ENCODE measurements at regions not wholly inside any gene's neighbourhood (a gene's known extent, or its start where the extent isn't known, plus 50 kb on each side); places are given as distances from the start of the nearest gene placed in this dataset.

GRCh38 chrX:42946544-42947194 lies 168.7 kb upstream of the PPP1R2C start:
- DNase-seq (ENCODE audit: low read depth): no peak

GRCh38 chrX:42948723-42949657 lies 171.0 kb upstream of the PPP1R2C start:
- DNase-seq (ENCODE audit: low read depth): no peak

GRCh38 chrX:42951747-42952146 lies 173.8 kb upstream of the PPP1R2C start:
- no peak for DNase-seq (ENCODE audit: low read depth)

DNA sequence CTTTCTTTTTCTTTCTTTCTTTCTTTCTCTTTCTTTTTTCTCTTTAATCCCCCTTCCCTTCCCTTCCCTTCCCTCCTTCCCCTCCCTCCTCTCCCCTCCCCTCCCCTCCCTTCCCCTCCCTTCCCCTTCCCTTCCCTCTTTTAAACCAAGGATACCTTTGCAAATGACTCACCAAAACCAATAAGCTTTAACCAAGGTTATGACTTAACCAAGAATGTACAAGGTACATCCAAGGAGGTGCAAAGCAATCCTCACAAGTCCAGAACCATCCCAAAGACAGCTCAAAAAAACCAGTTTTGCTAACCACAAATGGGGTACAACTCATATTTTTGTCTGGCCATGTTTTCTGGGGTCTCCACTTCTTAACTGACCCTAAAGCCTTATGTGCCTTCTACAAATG lies 174.7 kb upstream of the PPP1R2C start:
- DNase-seq (ENCODE audit: low read depth): no peak

GRCh38 chrX:42954880-42955279 lies 176.9 kb upstream of the PPP1R2C start:
- DNase-seq (ENCODE audit: low read depth): no peak

- no peak for DNase-seq (ENCODE audit: low read depth)
These were observed 177.4 kb upstream of the PPP1R2C start for GRCh38 chrX:42955349-42955748.

DNA sequence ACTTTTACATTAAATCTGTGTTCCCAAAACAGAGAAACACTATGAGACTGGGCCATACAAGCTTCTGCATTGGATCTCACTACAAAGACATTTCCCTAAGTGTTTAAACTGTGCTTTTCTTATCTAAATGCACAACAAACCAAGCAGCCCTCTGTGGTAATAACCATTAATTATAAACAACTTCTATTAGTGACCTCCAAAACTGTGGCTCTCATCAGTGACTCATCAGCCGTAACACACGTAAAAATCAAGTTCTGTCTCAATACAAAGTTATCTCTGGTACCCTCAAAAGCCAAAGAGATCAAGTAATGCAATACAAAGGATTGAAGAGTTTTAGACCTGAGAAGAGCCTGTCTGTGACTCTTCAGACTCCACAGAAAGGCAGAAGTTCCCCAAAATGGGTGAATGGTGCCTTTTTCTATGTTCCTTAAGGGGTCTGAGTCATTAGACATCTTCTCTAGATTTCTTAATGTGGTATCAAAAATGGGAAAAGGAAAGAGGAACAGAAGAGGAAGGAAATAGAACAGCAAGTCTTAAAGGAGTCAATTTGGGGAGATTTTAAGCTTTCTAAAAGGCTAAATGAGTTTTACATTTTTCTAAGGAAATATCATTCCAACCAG lies 189.8 kb upstream of the PPP1R2C start:
- DNase-seq (ENCODE audit: low read depth): no peak

DNA sequence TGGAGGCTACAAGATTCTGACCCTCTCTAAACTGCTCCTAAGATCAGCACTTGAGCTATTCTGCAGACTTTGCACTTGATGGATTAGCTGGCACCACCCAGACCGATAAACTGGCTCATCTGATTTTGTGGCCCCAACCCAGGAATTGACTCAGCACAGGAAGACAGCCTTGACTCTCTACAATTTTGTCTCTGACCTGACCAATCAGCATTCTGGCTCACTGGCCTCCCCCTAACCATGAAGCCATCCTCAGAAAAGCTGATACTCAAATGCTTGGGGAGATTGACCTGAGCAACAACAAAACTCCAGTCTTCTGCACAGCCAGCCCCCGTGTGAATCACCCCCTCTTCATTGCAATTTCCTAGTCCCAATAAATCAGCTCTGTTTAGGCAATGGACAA lies 195.4 kb upstream of the PPP1R2C start:
- no peak for DNase-seq (ENCODE audit: low read depth)

- DNase-seq (ENCODE audit: low read depth): no peak
These were observed 197.9 kb upstream of the PPP1R2C start for GRCh38 chrX:42975906-42976305.

GRCh38 chrX:42976746-42977366 lies 198.9 kb upstream of the PPP1R2C start:
- DNase-seq (ENCODE audit: low read depth): no peak

- DNase-seq (ENCODE audit: low read depth): no peak
These were observed 200.9 kb upstream of the PPP1R2C start for GRCh38 chrX:42978655-42979379.

- no peak for DNase-seq (ENCODE audit: low read depth)
These were observed 210.7 kb upstream of the PPP1R2C start for GRCh38 chrX:42988700-42989099.

- no peak for DNase-seq (ENCODE audit: low read depth)
These were observed 214.4 kb upstream of the PPP1R2C start for GRCh38 chrX:42992199-42992943.

DNA sequence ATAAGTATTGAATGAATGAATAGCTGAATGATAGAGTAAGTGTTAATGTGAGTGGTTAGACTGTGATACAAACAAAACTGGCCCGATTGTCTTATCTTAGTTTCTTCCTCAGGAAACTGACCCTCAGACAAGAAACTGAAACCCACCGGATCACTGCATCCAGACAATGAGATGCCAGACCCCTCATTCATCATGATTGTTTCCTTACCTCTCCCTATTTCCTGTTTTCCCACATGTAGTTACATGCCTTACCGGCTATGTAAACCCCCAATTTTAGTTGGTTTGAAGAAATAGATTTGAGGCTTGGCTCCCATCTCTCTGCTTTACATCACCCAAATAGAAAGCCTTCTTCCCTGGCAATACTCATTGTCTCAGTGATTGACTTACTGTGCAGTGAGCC lies 218.9 kb upstream of the PPP1R2C start:
- DNase-seq (ENCODE audit: low read depth): no peak

- no peak for DNase-seq (ENCODE audit: low read depth)
These were observed 222.2 kb upstream of the PPP1R2C start for GRCh38 chrX:43000121-43000520.

DNA sequence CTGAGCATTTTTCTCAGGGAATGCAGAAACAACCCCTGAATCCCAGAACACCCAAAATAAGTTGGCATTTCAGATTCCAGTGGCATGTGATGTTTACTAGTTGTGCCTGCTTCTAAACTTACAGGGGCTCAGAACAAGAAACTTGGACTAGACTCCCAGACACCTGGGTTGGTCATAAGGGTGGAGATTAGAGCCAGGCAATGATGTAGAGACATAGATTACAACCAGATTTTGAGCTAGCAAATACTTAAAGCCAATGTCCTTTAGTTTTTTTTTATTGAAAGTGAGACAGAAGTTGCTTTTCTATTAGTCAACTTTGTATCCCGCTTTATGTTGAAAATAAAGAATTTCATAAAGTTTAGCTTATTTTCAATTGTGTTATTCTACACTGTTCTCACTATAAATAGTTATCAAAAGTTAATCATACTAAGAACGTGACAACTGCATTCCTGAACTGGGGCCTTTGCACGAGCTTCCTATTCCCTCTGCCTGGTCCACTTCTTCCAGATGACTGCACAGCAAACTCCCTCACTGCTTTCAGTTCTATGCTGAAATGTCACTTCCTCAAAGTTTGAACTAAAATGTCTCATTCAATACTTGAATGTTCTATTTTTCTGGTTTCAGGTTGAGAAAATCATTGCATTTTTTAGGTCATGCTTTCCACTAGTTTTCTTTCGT lies 224.7 kb upstream of the PPP1R2C start:
- no peak for DNase-seq (ENCODE audit: low read depth)

DNA sequence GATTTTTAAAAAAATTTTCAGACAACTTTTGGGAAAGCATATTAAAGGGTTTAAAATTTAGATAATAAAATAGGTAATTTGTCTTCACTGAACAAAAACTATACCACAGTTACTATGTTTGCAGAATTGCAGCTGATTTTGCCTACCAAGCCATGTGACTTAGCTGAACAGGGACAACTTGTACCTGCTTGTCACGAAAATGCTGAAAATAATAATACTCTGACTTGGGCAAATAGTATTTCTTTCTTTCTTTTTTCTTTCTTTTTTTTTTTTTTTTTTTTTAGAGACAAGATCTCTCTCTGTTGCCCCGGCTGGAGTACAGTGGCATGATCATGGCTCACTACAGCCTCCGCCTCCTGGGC lies 225.2 kb upstream of the PPP1R2C start:
- DNase-seq (ENCODE audit: low read depth): no peak

GRCh38 chrX:43003939-43004338 lies 226.0 kb upstream of the PPP1R2C start:
- no peak for DNase-seq (ENCODE audit: low read depth)

GRCh38 chrX:43005561-43005960 lies 227.6 kb upstream of the PPP1R2C start:
- no peak for DNase-seq (ENCODE audit: low read depth)

DNA sequence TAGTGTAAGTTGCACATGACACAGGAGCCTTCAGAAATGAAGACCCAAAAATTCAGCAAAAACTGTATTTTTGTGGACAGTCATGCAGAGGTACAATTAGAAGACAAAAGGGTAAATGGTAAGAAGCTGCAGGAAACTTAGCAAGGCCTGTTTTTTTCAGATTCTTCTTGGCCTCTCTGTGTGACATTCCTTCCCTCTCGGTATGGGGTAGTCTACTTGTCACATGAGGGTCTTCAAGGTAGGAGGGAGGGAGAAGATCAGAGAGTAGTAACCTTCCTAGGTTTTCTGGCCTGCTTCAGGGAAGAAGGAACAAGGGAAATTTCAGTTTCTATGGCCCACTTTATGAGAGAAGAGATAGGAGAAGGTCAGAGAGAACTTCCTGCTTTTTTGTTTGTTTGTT lies 230.4 kb upstream of the PPP1R2C start:
- DNase-seq (ENCODE audit: low read depth): no peak

DNA sequence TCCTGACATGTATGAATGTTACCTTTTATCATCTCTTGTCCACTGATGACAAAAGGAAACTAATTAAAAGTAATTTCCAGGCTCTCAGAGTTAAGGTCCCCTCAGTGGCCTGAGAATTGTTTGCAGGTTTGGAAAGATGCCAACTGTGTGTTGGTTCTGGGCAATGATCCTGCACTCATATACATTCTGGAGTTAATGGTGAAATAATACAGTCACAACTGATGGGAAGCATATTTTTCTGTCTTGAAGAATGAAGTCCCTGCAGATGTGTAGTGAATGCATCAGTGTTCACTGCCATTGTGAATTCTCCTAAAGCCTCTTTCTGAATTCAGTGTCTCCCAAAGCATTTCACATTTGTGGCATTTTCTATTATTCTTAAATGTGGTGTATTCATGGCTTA lies 238.1 kb upstream of the PPP1R2C start:
- no peak for DNase-seq (ENCODE audit: low read depth)
